K562 (cell line): ENCODE measurements at regions not wholly inside any gene's neighbourhood (a gene's known extent, or its start where the extent isn't known, plus 50 kb on each side); places are given as distances from the start of the nearest gene placed in this dataset.

Experiments
- ATAC-seq: fragments of 200-7000 bp; cut with Tn5 transposase; 3 replicates; pipeline ENCODE4 v1.9.1; 2020; ENCODE audit warnings: moderate library complexity
- BruUV-seq: library from RNA; stranded (reverse); fragments of 400-500 nt; replicated peaks from 2 replicates; lab custom pipeline; 2021; lab: Mats Ljungman, UMichigan
- CTCF ChIA-PET: fragments of 300-600 bp; formaldehyde crosslinking; extraction: SDS; loops from one replicate; lab custom pipeline; 2021; ENCODE audit warnings: low intra/inter-chr PET ratio; lab: Yijun Ruan, JAX
- POLR2A ChIA-PET: fragments of 300-600, 350-650 bp; sonication (Branson Sonifier 250); formaldehyde crosslinking; extraction: SDS; loops from one replicate; lab custom pipeline; 2021; ENCODE audit warnings: antibody characterized with exemption, inconsistent platforms; lab: Yijun Ruan, JAX
- DNase-seq, 4 experiments: peaks; one replicate each; pipeline versions ENCODE4 v3.0.0 to v3.0.0-alpha.2; 2011 to 2018; ENCODE audit warnings: low spot score in 3 of 4, mixed read lengths in 3 of 4; ENCODE audit errors: extremely low read depth in 1 of 4
- FAIRE-seq: peaks from 2 replicates; lab custom pipeline; 2011; peaks lifted over from hg19 to GRCh38; lab: Jason Lieb, UNC
- H2AFZ ChIP-seq: 2 replicates; pipeline ENCODE4 v1.6.0; 2011; ENCODE audit warnings: low read depth, low read length, control low read depth, inconsistent platforms
- H3K27ac ChIP-seq: fragments of 200-600 bp; 3 replicates; pipeline ENCODE4 v1.8.0; 2011; ENCODE audit warnings: low read depth, mild to moderate bottlenecking, control low read depth, inconsistent platforms, low read length, moderate library complexity, mixed read lengths; ENCODE audit errors: extremely low read depth
- H3K27me3 ChIP-seq, 2 experiments: fragments of 300-600 bp in 1 of 2; 2 replicates in 1 of 2; 3 replicates in 1 of 2; pipeline versions ENCODE4 v1.6.0 to v1.8.0; 2011; ENCODE audit warnings: inconsistent platforms in 2 of 2, low read length in 2 of 2, mild to moderate bottlenecking in 1 of 2, mixed read lengths in 1 of 2, moderate library complexity in 1 of 2; ENCODE audit not compliant: control insufficient read depth in 2 of 2, insufficient read depth in 2 of 2
- H3K36me3 ChIP-seq: fragments of 300-600 bp; 3 replicates; pipeline ENCODE4 v1.8.0; 2011; ENCODE audit warnings: mild to moderate bottlenecking, low read length, inconsistent platforms; ENCODE audit not compliant: control insufficient read depth, insufficient read depth
- H3K4me1 ChIP-seq, 2 experiments: fragments of 200-600 bp in 1 of 2; replicated peaks in 1 of 2; 2 replicates in 1 of 2; 3 replicates in 1 of 2; pipeline versions ENCODE4 v1.5.1 to v1.8.0; 2011; ENCODE audit warnings: inconsistent platforms in 2 of 2, low read length in 2 of 2, mild to moderate bottlenecking in 1 of 2, mixed read lengths in 1 of 2, moderate library complexity in 1 of 2; ENCODE audit not compliant: control insufficient read depth in 2 of 2, insufficient read depth in 2 of 2
- H3K4me2 ChIP-seq: 2 replicates; pipeline ENCODE4 v1.6.1; 2011; ENCODE audit warnings: low read length, control low read depth, inconsistent platforms, mixed read lengths; ENCODE audit not compliant: insufficient read depth
- H3K4me3 ChIP-seq: fragments of 200-600 bp; sonication (generic), shearing (Covaris generic); 2 replicates; pipeline ENCODE4 v1.5.1; 2016; ENCODE audit warnings: control low read depth, inconsistent platforms
- H3K79me2 ChIP-seq: fragments of 200-600 bp; 3 replicates; pipeline ENCODE4 v1.8.0; 2011; ENCODE audit warnings: low read length, inconsistent platforms; ENCODE audit not compliant: control insufficient read depth, insufficient read depth
- H3K9ac ChIP-seq, 2 experiments: 2 replicates each; pipeline versions ENCODE4 v1.6.0 to v1.6.1; 2011; ENCODE audit warnings: low read depth in 2 of 2, low read length in 2 of 2, control low read depth in 1 of 2, inconsistent platforms in 1 of 2, mild to moderate bottlenecking in 1 of 2, mixed read lengths in 1 of 2; ENCODE audit not compliant: insufficient read depth in 1 of 2
- H3K9me1 ChIP-seq: one replicate; pipeline ENCODE4 v1.6.0; 2011; ENCODE audit warnings: inconsistent platforms, mild to moderate bottlenecking, low read length, moderate library complexity; ENCODE audit not compliant: control insufficient read depth, insufficient read depth
- H3K9me3 ChIP-seq: replicated peaks from 2 replicates; pipeline ENCODE4 v1.5.1; 2011; ENCODE audit warnings: low read depth, low read length, inconsistent platforms; ENCODE audit not compliant: control insufficient read depth, insufficient read depth
- H4K20me1 ChIP-seq: replicated peaks from 2 replicates; pipeline ENCODE4 v1.6.1; 2011; ENCODE audit warnings: low read length, inconsistent platforms, mixed read lengths; ENCODE audit not compliant: control insufficient read depth, insufficient read depth
- GABPB2 ChIP-seq: fragments of 250-450 bp; sonication (Bioruptor Pico); conservative IDR thresholded peaks from 2 replicates; pipeline ENCODE4 v1.5.1; 2021; ENCODE audit warnings: mild to moderate bottlenecking
- HIVEP1 ChIP-seq: fragments of 250-450 bp; sonication (Bioruptor Pico); IDR thresholded peaks from 2 replicates; pipeline ENCODE4 v1.4.0; 2020; ENCODE audit warnings: mild to moderate bottlenecking
- MYC ChIP-seq, 2 experiments: fragments of 250-450 bp in 1 of 2; sonication (Bioruptor Pico) in 1 of 2; IDR thresholded peaks; 2 replicates each; pipeline versions ENCODE4 v1.5.1 to v1.6.1; 2012 to 2021; ENCODE audit warnings: low read depth in 2 of 2, borderline replicate concordance in 1 of 2, improper control_type of control experiment in 1 of 2, low read length in 1 of 2, mild to moderate bottlenecking in 1 of 2, moderate library complexity in 1 of 2
- NCOA1 ChIP-seq: fragments of 450-650 bp; IDR thresholded peaks from 2 replicates; pipeline ENCODE4 v1.6.1; 2016; ENCODE audit warnings: low read depth
- NONO ChIP-seq, 2 experiments: fragments of 200-400 bp in 1 of 2; fragments of 450-650 bp in 1 of 2; formaldehyde crosslinking in 1 of 2; IDR thresholded peaks; 2 replicates each; pipeline ENCODE4 v1.6.1; 2017; ENCODE audit warnings: low read depth in 2 of 2, mild to moderate bottlenecking in 2 of 2, moderate library complexity in 2 of 2, low read length in 1 of 2
- RBBP5 ChIP-seq: fragments of 200-600 bp; sonication (generic); IDR thresholded peaks from 2 replicates; pipeline ENCODE4 v1.6.1; 2012; ENCODE audit warnings: borderline replicate concordance, mild to moderate bottlenecking, low read length, control low read depth, inconsistent platforms; ENCODE audit not compliant: insufficient read depth, poor library complexity, severe bottlenecking
- SAFB2 ChIP-seq: fragments of 200-400 bp; formaldehyde crosslinking; IDR thresholded peaks from 2 replicates; pipeline ENCODE4 v1.6.1; 2018; ENCODE audit warnings: borderline replicate concordance, low read length, low read depth, moderate library complexity; ENCODE audit not compliant: severe bottlenecking
- SRSF9 ChIP-seq: fragments of 200-400 bp; formaldehyde crosslinking; IDR thresholded peaks from 2 replicates; pipeline ENCODE4 v1.6.1; 2017; ENCODE audit warnings: low read depth, low read length, borderline replicate concordance
- XRCC4 ChIP-seq: IDR thresholded peaks from one replicate; pipeline ENCODE4 v1.6.1; 2011; ENCODE audit not compliant: insufficient read depth, insufficient read length; ENCODE audit errors: extremely low read depth
- WGBS: fragments of 100-300 bp; shearing (Covaris generic); methylation state at CpG from one replicate; pipeline ENCODE4 v1.1.6; 2016; ENCODE audit warnings: low coverage, mixed read lengths; ENCODE audit not compliant: insufficient coverage; ENCODE audit errors: missing lambda C conversion rate; 5-methylcytosine and 5-hydroxymethylcytosine counted together
- in situ Hi-C: fragments of 300-500 bp; cut with MboI; formaldehyde crosslinking; loops from 4 replicates; pipeline ENCODE4 v1.15.0; 2018; ENCODE audit warnings: inconsistent platforms, mixed read lengths
- intact Hi-C: fragments of 100-400 bp; cut with micrococcal nuclease; formaldehyde crosslinking; loops from 2 replicates; pipeline ENCODE4 v1.14.2; 2022
- TF ChIP-seq, protein P1 (sequence below): fragments of 250-450 bp; sonication (Bioruptor Pico); IDR thresholded peaks from 2 replicates; pipeline ENCODE4 v1.5.0; 2021; ENCODE audit warnings: mild to moderate bottlenecking, borderline replicate concordance
- TF ChIP-seq, protein P2 (sequence below): fragments of 450-650 bp; IDR thresholded peaks from 2 replicates; pipeline ENCODE4 v1.6.1; 2018; ENCODE audit warnings: mild to moderate bottlenecking, low read depth; ENCODE audit not compliant: partially characterized antibody
- TF ChIP-seq, protein P3 (sequence below): fragments of 450-650 bp; IDR thresholded peaks from 2 replicates; pipeline ENCODE4 v1.6.1; 2016; ENCODE audit warnings: mild to moderate bottlenecking

DNA sequence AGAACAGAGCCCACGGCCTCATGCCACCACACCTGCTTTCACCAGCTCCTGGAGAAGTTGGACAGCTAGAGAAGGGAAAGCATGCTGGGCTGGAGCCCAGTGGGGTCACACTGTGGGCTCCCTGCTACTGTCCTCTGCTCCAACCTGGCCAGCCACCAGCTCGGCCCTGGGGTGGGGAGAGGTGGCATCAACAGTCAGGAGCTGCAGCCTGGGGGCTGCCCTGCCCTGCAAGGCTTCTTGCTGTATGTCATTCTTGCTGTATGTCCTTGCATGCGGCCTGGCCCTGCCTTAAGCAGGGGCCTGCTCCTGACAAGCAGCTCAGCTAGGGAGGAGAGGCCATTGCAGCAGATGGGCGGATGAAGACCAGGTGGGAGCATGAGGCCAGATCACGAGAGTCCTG, 50.7 kb upstream of the CCL2 start:
- FAIRE-seq: no peak
- Histone ChIP-seq H2AFZ (no peak overlapping the region), H3K9me3 (no peaks in the 10 kb centered on the region), H3K9ac (no peak overlapping the region), H3K4me1 (no peaks in the 10 kb centered on the region), H3K4me2 (no peak overlapping the region), H3K9me1 (no peaks in the 10 kb centered on the region), H3K27ac (no peak overlapping the region), H3K79me2 (no peaks in the 10 kb centered on the region), H3K4me3 (no peak overlapping the region), H4K20me1 (no peaks in the 10 kb centered on the region), H3K36me3 (no peaks in the 10 kb centered on the region)
- no peak for DNase-seq
- intact Hi-C loops (no loop called here), in situ Hi-C loops (loop anchor here (5.0 to 10.0 kb wide), 2 partner anchors 100 to 158 kb away; partner anchors contain the start of gene CCL1)
- no peak for ATAC-seq
- WGBS: 0% methylated on average over 5 of the region's 5 CpGs
- ChIA-PET POLR2A (interaction anchor here (0.6 to 1.6 kb wide), 5 partner anchors 8 to 157 kb away, joined by 3 to 6 read pairs (median 3); no protein-coding TSS in a partner anchor), CTCF (interaction anchor here (0.8 kb wide), 1 partner anchor 157 kb away, joined by 3 read pairs; no protein-coding TSS in a partner anchor)
- BruUV-seq: no TSS peak
- TF ChIP-seq NCOA1 (no peak), RBBP5 (no peak), XRCC4 (no peak), SAFB2 (no peak), HIVEP1 (no peak), MYC (IDR thresholded peaks at IDR 0.05; ENCODE audit: low read depth, low read length) (no peak), MYC (CRISPR knock-in tag; IDR thresholded peaks at IDR 0.05; ENCODE audit: borderline replicate concordance, low read depth) (no peak), NONO (IDR thresholded peaks at IDR 0.05; ENCODE audit: low read depth in 2 of 2, low read length in 1 of 2) (no peak), GABPB2 (CRISPR knock-in tag) (no peak), SRSF9 (no peak)
- TF ChIP-seq, protein P1, sequence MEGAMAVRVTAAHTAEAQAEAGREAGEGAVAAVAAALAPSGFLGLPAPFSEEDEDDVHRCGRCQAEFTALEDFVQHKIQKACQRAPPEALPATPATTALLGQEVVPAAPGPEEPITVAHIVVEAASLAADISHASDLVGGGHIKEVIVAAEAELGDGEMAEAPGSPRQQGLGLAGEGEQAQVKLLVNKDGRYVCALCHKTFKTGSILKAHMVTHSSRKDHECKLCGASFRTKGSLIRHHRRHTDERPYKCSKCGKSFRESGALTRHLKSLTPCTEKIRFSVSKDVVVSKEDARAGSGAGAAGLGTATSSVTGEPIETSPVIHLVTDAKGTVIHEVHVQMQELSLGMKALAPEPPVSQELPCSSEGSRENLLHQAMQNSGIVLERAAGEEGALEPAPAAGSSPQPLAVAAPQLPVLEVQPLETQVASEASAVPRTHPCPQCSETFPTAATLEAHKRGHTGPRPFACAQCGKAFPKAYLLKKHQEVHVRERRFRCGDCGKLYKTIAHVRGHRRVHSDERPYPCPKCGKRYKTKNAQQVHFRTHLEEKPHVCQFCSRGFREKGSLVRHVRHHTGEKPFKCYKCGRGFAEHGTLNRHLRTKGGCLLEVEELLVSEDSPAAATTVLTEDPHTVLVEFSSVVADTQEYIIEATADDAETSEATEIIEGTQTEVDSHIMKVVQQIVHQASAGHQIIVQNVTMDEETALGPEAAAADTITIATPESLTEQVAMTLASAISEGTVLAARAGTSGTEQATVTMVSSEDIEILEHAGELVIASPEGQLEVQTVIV (CRISPR knock-in tag): no peak
- TF ChIP-seq, protein P2, sequence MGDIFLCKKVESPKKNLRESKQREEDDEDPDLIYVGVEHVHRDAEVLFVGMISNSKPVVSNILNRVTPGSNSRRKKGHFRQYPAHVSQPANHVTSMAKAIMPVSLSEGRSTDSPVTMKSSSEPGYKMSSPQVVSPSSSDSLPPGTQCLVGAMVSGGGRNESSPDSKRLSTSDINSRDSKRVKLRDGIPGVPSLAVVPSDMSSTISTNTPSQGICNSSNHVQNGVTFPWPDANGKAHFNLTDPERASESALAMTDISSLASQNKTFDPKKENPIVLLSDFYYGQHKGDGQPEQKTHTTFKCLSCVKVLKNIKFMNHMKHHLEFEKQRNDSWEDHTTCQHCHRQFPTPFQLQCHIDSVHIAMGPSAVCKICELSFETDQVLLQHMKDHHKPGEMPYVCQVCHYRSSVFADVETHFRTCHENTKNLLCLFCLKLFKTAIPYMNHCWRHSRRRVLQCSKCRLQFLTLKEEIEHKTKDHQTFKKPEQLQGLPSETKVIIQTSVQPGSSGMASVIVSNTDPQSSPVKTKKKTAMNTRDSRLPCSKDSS: no peak
- TF ChIP-seq, protein P3, sequence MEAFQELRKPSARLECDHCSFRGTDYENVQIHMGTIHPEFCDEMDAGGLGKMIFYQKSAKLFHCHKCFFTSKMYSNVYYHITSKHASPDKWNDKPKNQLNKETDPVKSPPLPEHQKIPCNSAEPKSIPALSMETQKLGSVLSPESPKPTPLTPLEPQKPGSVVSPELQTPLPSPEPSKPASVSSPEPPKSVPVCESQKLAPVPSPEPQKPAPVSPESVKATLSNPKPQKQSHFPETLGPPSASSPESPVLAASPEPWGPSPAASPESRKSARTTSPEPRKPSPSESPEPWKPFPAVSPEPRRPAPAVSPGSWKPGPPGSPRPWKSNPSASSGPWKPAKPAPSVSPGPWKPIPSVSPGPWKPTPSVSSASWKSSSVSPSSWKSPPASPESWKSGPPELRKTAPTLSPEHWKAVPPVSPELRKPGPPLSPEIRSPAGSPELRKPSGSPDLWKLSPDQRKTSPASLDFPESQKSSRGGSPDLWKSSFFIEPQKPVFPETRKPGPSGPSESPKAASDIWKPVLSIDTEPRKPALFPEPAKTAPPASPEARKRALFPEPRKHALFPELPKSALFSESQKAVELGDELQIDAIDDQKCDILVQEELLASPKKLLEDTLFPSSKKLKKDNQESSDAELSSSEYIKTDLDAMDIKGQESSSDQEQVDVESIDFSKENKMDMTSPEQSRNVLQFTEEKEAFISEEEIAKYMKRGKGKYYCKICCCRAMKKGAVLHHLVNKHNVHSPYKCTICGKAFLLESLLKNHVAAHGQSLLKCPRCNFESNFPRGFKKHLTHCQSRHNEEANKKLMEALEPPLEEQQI: no peak
- TF ChIP-seq, all 486 proteins: peak for 0
- H3K27me3 ChIP-seq: peaks cover 0 to 6% of the 10 kb centered on the region in 2 experiments; a peak in 1 of 5 replicates
